SK-N-SH (cell line): ENCODE measurements at regions not wholly inside any gene's neighbourhood (a gene's known extent, or its start where the extent isn't known, plus 50 kb on each side); places are given as distances from the start of the nearest gene placed in this dataset.

ENCODE experiments used
- CTCF ChIA-PET: fragments of 300-600, 350-600 bp; formaldehyde crosslinking; extraction: SDS; loops from one replicate; lab custom pipeline; 2021; lab: Yijun Ruan, JAX
- POLR2A ChIA-PET: fragments of 350-600 bp; sonication (Branson Sonifier 250); formaldehyde crosslinking; extraction: SDS; loops from one replicate; lab custom pipeline; 2020; ENCODE audit warnings: antibody characterized with exemption, inconsistent platforms; lab: Yijun Ruan, JAX
- DNase-seq: peaks from one replicate; pipeline ENCODE4 v3.0.0; 2012
- H2AFZ ChIP-seq: fragments of 200-600 bp; sonication (generic); 2 replicates; pipeline ENCODE4 v1.8.1; 2016; ENCODE audit warnings: antibody characterized with exemption, mild to moderate bottlenecking, low read depth
- H3F3A ChIP-seq: fragments of 200-600 bp; sonication (generic); replicated peaks from 2 replicates; pipeline ENCODE3; 2016; ENCODE audit warnings: antibody characterized with exemption, mild to moderate bottlenecking; ENCODE audit not compliant: insufficient read depth
- H3K27ac ChIP-seq, 2 experiments: fragments of 200-500 bp in 1 of 2; fragments of 200-600 bp in 1 of 2; sonication (Bioruptor generic) in 1 of 2; sonication (generic), shearing (Covaris generic) in 1 of 2; 2 replicates each; pipeline versions ENCODE4 v1.5.1 to v1.6.1; 2014 to 2016; ENCODE audit warnings: low read depth in 2 of 2, inconsistent platforms in 1 of 2, low read length in 1 of 2, mild to moderate bottlenecking in 1 of 2, mixed read lengths in 1 of 2
- H3K27me3 ChIP-seq: fragments of 200-600 bp; sonication (generic), shearing (Covaris generic); 2 replicates; pipeline ENCODE4 v1.6.1; 2016; ENCODE audit warnings: mixed run types; ENCODE audit not compliant: insufficient read depth
- H3K36me3 ChIP-seq, 2 experiments: fragments of 200-500 bp in 1 of 2; fragments of 200-600 bp in 1 of 2; sonication (Bioruptor generic) in 1 of 2; sonication (generic) in 1 of 2; replicated peaks in 1 of 2; 2 replicates each; pipeline versions ENCODE3 to v1.5.1; 2014 to 2016; ENCODE audit warnings: low read length in 1 of 2, mild to moderate bottlenecking in 1 of 2; ENCODE audit not compliant: insufficient read depth in 2 of 2, control insufficient read depth in 1 of 2
- H3K4me1 ChIP-seq, 2 experiments: fragments of 200-500 bp in 1 of 2; fragments of 200-600 bp in 1 of 2; sonication (Bioruptor generic) in 1 of 2; sonication (generic), shearing (Covaris generic) in 1 of 2; 2 replicates each; pipeline versions ENCODE4 v1.5.1 to v1.6.1; 2014 to 2016; ENCODE audit warnings: low read depth in 1 of 2, low read length in 1 of 2, mixed run types in 1 of 2; ENCODE audit not compliant: insufficient read depth in 2 of 2, control insufficient read depth in 1 of 2
- H3K4me2 ChIP-seq: fragments of 200-600 bp; sonication (generic), shearing (Covaris generic); 2 replicates; pipeline ENCODE4 v1.6.1; 2017; ENCODE audit warnings: mixed run types
- H3K4me3 ChIP-seq, 2 experiments: fragments of 200-500 bp in 1 of 2; fragments of 200-600 bp in 1 of 2; sonication (Bioruptor generic) in 1 of 2; sonication (generic), shearing (Covaris generic) in 1 of 2; 2 replicates each; pipeline versions ENCODE4 v1.5.1 to v1.8.1; 2014 to 2016; ENCODE audit warnings: low read depth in 2 of 2, inconsistent platforms in 1 of 2, low read length in 1 of 2, mild to moderate bottlenecking in 1 of 2, mixed read lengths in 1 of 2, moderate library complexity in 1 of 2
- H3K79me2 ChIP-seq: fragments of 200-600 bp; sonication (generic); 2 replicates; pipeline ENCODE4 v1.8.1; 2017; ENCODE audit warnings: mild to moderate bottlenecking; ENCODE audit not compliant: insufficient read depth
- H3K9ac ChIP-seq: fragments of 200-600 bp; sonication (generic); 2 replicates; pipeline ENCODE4 v1.6.1; 2017; ENCODE audit warnings: mixed run types
- H3K9me2 ChIP-seq: fragments of 200-600 bp; sonication (generic); 2 replicates; pipeline ENCODE4 v1.6.1; 2017; ENCODE audit warnings: mixed run types
- H3K9me3 ChIP-seq: fragments of 200-600 bp; sonication (generic); 2 replicates; pipeline ENCODE4 v1.6.1; 2017; ENCODE audit warnings: mixed run types, mild to moderate bottlenecking, moderate library complexity
- H4K20me1 ChIP-seq: fragments of 200-600 bp; sonication (generic); 2 replicates; pipeline ENCODE4 v1.6.1; 2017; ENCODE audit warnings: mild to moderate bottlenecking, mixed run types; ENCODE audit not compliant: insufficient read depth
- EZH2phosphoT487 ChIP-seq: fragments of 200-600 bp; sonication (generic); IDR thresholded peaks from 2 replicates; pipeline ENCODE4 v1.6.1; 2017; ENCODE audit warnings: low read depth, mixed run types, mild to moderate bottlenecking, antibody characterized with exemption, moderate library complexity, borderline replicate concordance
- FOSL2 ChIP-seq: IDR thresholded peaks from 2 replicates; pipeline ENCODE4 v1.4.0; 2012; ENCODE audit warnings: low read depth, mild to moderate bottlenecking, moderate library complexity, borderline replicate concordance
- GABPA ChIP-seq: IDR thresholded peaks from 2 replicates; pipeline ENCODE4 v1.4.0; 2012; ENCODE audit warnings: low read depth, mild to moderate bottlenecking
- GATA2 ChIP-seq: sonication (generic); formaldehyde crosslinking; IDR thresholded peaks from 2 replicates; pipeline ENCODE4 v1.5.0; 2020; ENCODE audit warnings: mild to moderate bottlenecking, missing genetic modification reagents
- JUND ChIP-seq: IDR thresholded peaks from 2 replicates; pipeline ENCODE4 v1.4.0; 2012
- MXI1 ChIP-seq: IDR thresholded peaks from 2 replicates; pipeline ENCODE4 v1.6.1; 2012; ENCODE audit warnings: mild to moderate bottlenecking, low read depth, low read length, improper control_type of control experiment
- NFIC ChIP-seq: IDR thresholded peaks from 2 replicates; pipeline ENCODE4 v1.4.0; 2012; ENCODE audit warnings: borderline replicate concordance
- POLR2AphosphoS5 ChIP-seq: IDR thresholded peaks from 2 replicates; pipeline ENCODE4 v1.6.1; 2012; ENCODE audit warnings: low read depth, low read length
- RAD21 ChIP-seq: IDR thresholded peaks from 2 replicates; pipeline ENCODE4 v1.6.1; 2012; ENCODE audit warnings: mild to moderate bottlenecking, low read length
- RCOR1 ChIP-seq: fragments of 150-350 bp; IDR thresholded peaks from 2 replicates; pipeline ENCODE4 v1.6.1; 2017; ENCODE audit warnings: antibody characterized with exemption, low read length
- RFX5 ChIP-seq: IDR thresholded peaks from 2 replicates; pipeline ENCODE4 v1.6.1; 2012; ENCODE audit warnings: mild to moderate bottlenecking, improper control_type of control experiment, low read length
- RXRA ChIP-seq: IDR thresholded peaks from 2 replicates; pipeline ENCODE4 v1.4.0; 2012; ENCODE audit warnings: low read depth, mild to moderate bottlenecking, borderline replicate concordance
- SIN3A ChIP-seq: IDR thresholded peaks from 2 replicates; pipeline ENCODE4 v1.6.1; 2012; ENCODE audit warnings: low read depth, mild to moderate bottlenecking, low read length, moderate library complexity, borderline replicate concordance
- TCF12 ChIP-seq: IDR thresholded peaks from 2 replicates; pipeline ENCODE4 v1.4.0; 2012
- USF1 ChIP-seq: IDR thresholded peaks from 2 replicates; pipeline ENCODE4 v1.4.0; 2012; ENCODE audit warnings: low read depth, borderline replicate concordance
- USF2 ChIP-seq: fragments of 150-350 bp; IDR thresholded peaks from 2 replicates; pipeline ENCODE4 v1.6.1; 2017; ENCODE audit warnings: antibody characterized with exemption, low read length, low read depth, borderline replicate concordance
- WGBS: methylation state at CpG from one replicate; pipeline ENCODE4 v1.1.6; 2017; ENCODE audit warnings: low lambda C conversion rate; 5-methylcytosine and 5-hydroxymethylcytosine counted together

GRCh38 chrX:51956441-51956840 is 63.0 kb downstream of the MAGED1 start (continued):
- no peak for TF ChIP-seq RAD21
- no peak for TF ChIP-seq SIN3A
- no peak for TF ChIP-seq GABPA

GRCh38 chrX:51975360-51975759 is 81.9 kb downstream of the MAGED1 start:
- no peaks in the 10 kb centered on the region for H3K36me3 ChIP-seq
- no peak overlapping the region for H2AFZ ChIP-seq
- no peaks in the 10 kb centered on the region for H3K27me3 ChIP-seq
- H3K79me2 ChIP-seq = no peaks in the 10 kb centered on the region
- H3K4me1 ChIP-seq = no peaks in the 10 kb centered on the region
- no peaks in the 10 kb centered on the region for H4K20me1 ChIP-seq
- no peak for DNase-seq
- TF ChIP-seq JUND = no peak
- no peak for TF ChIP-seq SIN3A
- no peak for TF ChIP-seq USF2
- TF ChIP-seq EZH2phosphoT487 = no peak
- TF ChIP-seq MXI1 = no peak
- no peak for TF ChIP-seq TCF12
- TF ChIP-seq RXRA = no peak
- TF ChIP-seq, all 33 proteins: peak for 0
- H3K9me2 ChIP-seq = no peaks in the 10 kb centered on the region
- 20% methylated on average over 3 of the region's 3 CpGs for WGBS
- H3K4me3 ChIP-seq = no peak overlapping the region
- H3K27ac ChIP-seq = no peak overlapping the region
- no peaks in the 10 kb centered on the region for H3K9me3 ChIP-seq
- H3F3A ChIP-seq = no peaks in the 10 kb centered on the region
- H3K4me2 ChIP-seq = no peak overlapping the region
- no peak overlapping the region for H3K9ac ChIP-seq
- POLR2A ChIA-PET = no interaction called here
- CTCF ChIA-PET = no interaction called here

- POLR2A ChIA-PET = no interaction called here
- H3K36me3 ChIP-seq = no peaks in the 10 kb centered on the region
- H3K4me2 ChIP-seq = no peak overlapping the region
- CTCF ChIA-PET = no interaction called here
- TF ChIP-seq GATA2 (CRISPR knock-in tag) (no peak), RFX5 (no peak), SIN3A (no peak), TCF12 (no peak), POLR2AphosphoS5 (no peak), FOSL2 (no peak), RCOR1 (no peak), USF1 (no peak), NFIC (no peak)
- H3K4me3 ChIP-seq = no peak overlapping the region
- no peaks in the 10 kb centered on the region for H3K9me3 ChIP-seq
- H3K9me2 ChIP-seq = no peaks in the 10 kb centered on the region
- H3K79me2 ChIP-seq = no peaks in the 10 kb centered on the region
- no peak overlapping the region for H3K9ac ChIP-seq
- H3K27ac ChIP-seq = no peak overlapping the region
- 12% methylated on average over 4 of the region's 4 CpGs for WGBS
- no peak for DNase-seq
- no peaks in the 10 kb centered on the region for H3K27me3 ChIP-seq
- no peak overlapping the region for H2AFZ ChIP-seq
- H4K20me1 ChIP-seq = no peaks in the 10 kb centered on the region
- no peaks in the 10 kb centered on the region for H3K4me1 ChIP-seq
- H3F3A ChIP-seq = no peaks in the 10 kb centered on the region
These were observed 82.4 kb downstream of the MAGED1 start for GRCh38 chrX:51975811-51976210.
